ENCODE measurements at regions not wholly inside any gene's neighbourhood (a gene's known extent, or its start where the extent isn't known, plus 50 kb on each side); places are given as distances from the start of the nearest gene placed in this dataset.
A peak's percentile ranks its signal among the peaks of the same experiment; 100 is the strongest.
"Not testable (repeated sequence)": the region's sequence is repeated elsewhere in the genome, so short reads cannot be mapped to it uniquely, and the experiment has no call there.

DNA sequence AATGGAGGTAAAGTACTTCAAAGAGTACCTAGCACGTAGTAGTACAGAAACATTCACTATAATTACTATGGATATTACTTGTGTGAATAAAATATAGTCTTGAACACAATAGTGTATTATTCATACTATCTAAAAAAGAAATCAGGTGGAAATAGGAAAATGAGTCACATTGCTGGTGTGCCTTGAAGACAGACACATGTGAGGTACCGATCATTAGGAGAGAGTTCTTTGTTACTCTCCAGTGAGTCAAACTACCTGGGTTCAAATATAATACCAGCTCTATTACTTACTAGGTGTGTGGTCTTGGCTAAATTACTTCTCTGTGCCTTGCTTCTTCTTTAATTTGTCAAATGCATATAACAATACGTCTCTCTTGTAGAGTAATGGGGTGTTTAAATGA is 50.8 kb upstream of the BEND6 start:
- DNase-seq, result peak; percentile 69

DNA sequence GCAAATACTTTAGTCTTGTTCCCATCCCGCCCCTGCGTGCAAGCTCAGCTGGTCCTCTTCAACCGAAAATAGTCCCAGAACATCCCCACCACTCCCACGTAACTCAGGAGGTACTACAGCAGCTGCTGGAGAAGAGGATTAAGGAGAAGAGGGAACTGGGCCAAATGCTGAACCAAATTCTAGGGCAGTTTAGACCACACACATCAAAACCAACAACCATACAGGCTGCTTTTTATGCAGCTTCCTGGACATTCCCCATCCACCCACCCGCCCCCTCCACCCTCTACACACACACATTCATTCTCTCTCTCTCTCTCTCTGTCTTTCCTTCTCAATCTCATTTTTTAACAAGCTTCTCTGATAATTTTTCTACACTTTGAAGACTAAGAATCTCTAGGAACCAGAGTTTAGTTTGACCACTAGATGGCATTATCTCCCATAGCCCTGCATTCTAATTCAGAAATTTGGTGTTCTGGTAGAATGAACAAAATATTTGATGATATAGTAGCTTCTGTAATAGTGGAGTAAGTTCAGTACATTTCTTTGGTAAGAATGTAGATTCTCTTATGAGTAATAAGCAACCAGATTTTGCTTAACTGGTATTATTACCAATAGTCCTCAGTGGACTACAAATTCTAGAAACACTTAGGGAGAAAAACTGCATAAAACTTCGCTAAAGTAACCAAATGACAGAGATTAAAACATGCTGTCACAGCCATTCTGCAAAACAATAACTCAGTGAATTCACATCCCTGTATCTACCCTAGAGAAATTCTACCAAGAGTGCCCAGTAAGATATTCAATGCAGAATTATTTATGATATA is 52.1 kb upstream of the BEND6 start:
- peak; percentile 65 for DNase-seq

DNA sequence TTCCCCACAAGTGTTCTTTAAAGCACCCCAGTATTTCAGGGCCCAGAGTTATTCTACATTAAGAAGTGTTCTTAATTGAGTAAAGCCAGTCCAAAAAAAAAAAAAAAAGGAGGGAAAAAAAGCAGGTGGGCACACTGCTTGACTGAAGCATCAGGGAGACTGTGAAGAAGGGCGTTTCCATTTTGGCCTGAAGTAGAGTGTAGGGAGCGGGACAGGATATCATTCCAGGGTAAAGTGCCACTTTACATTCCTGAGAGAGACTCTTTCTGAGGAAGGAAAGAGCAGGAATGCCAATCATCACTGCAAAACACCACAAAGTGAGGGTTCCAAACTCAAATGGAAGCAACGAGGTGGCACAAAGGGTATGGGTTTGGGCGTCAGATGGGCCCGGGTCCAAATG is 54.1 kb upstream of the BEND6 start:
- no peak for DNase-seq

DNA sequence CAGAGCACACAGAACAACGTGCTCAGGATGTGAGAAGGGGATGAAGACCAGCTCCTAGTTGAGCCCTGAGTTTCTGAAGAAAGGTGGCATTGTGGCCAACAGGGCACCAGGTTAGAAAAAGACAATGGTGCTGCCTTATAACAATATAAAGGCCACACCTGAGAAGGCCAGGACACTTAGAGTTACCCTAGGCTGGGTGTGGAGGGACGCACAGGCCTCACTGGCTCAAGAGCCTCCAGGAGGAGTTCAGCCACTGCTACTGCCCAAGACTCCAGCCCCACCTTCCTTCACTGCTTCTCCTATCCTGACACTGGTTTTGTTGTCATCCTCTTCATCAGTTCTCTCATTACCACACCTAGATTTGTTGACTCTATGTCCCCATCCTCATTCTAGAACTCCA is 55.2 kb upstream of the BEND6 start:
- DNase-seq, result no peak

DNA sequence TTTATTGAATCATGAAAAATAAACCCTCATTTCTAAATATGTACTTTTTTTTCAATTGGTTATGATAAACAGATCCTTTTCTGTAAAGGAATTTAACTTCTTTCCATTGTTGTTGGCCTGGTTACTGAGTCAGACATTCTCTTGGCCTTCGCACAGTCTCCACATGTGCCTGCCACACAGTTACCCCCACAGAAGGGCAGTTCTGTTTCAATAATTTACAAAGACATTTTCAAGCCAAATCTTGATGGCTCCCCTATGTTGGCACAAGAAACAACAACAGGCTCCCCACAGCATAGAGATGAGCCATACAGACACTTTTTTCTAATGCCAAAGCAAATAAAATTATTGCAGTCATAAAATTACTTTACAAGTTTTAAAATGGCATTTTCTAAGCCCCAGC is 55.6 kb upstream of the BEND6 start:
- DNase-seq, result peak; percentile 24

DNA sequence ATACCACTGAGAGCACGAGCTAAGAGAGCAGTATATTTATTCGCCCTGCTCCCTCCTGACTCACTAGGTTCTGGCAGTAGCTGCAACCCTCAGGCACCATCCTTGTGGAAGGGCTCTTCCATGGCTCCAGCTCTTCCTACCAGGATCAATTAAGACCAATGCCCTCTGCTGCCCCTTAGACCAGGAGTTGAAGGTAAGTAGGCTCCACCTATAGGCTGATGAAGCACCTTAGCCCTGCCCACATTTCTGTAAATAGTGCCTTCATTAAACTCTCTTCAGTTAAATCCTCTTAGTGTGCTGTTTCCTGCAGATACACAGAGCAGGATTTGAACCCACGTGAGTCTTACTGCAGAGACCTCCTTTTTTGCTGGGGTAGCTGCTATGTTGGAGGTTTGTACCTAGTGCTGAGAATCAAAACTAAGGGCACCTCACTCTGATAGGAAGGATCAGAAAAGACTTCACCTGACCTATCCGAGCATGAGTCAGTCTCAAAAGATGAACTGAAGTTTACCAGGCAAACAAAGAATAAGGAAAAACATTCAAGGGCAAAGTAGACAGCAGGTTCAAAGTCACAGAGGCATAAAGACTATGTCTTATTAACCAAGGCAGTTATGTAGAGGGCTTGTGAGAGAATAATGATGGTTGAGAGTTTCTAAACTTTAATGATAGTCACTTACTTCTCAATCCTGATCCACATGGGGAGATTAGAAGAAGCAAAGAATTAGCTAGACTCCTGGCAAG is 56.9 kb upstream of the BEND6 start:
- no peak for DNase-seq

DNA sequence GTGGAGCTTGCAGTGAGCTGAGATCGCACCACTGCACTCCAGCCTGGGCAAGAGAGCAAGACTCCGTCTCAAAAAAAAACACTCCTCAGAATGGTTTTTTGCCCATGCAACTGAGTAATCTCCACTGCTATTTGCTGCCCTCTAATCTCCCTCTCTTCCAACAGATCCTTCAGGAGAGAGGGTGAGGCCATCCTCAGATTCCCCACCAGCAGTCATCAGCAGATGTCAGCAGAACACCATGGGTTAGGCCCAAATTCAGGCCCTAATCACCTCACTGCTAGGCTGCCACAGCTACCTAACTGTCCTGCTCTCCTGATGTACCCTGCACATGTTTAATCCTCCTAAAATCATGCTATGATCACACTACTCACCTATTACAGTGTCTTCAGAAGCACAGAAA is 63.2 kb upstream of the BEND6 start:
- no peak for DNase-seq

DNA sequence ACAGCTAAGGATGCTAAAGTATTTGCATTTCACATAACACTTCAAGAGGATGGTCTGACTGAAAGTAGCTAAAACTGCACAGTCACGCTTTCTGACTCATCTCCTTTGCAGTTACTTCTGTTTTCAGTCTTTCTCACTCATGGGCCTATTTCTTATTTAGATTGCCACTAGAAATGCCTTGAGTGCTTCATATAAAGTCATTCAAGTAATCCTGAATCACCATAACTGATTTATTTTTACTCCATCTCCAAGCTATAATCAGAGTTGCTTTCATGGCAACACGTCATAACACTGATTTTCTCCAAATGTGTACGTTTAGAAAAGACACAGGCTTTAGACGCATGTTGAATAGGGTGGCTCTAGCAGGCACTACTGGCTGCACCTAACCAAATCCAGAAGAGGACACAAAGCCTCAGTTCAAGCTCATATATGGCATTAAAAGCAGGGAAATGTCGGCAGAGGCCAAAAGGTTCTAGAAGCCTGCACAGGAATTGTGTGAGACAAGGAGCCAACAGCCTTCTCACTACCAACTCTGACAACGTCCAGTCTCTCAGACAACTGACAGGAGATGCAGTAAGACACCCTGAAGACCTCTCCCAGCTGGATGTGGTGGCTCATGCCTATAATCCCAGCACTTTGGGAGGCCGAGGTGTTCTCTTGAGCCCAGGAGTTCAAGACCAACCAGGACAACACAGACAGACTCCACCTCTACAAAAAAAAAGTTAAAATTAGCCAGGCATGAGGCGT is 64.1 kb upstream of the BEND6 start:
- DNase-seq, result peak; percentile 77

DNA sequence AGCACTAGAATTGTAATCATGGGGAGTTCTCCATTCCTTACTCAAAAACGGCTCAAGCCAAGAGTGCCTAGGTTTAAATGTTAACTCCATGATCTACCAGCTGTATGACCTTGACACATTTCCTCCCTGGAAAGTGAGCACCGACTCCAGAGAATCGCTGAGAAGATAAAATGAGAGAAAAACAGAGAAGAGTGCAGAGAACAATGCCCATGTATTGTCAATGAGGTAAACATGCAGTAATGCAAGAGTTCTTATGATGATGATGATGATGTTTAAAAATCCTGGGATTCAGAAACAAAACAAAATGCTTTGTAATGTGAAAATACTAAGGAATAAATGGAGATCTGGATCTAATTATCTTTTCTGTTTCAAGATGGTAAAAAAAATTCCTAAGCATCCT is 64.8 kb upstream of the BEND6 start:
- peak; percentile 46 for DNase-seq

DNA sequence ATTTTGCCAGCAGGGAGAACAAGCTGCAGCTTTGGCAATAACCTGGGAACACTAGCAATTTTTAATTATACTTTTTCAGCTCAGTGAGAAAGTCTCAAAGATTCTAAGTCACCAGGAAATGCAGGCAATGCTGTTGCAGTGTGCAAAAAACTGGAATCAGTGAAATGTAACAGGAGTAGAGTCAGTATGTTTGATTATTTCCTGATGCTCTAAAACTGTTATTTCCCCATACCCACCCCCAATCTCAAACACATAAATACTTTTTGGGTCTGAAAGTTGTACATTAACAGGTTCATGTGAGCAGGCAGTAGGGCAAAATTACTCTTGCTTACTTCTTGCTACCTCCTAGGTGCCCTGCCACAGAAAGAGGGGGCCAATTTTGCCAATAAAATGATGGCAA is 65.4 kb upstream of the BEND6 start:
- DNase-seq, result no peak

DNA sequence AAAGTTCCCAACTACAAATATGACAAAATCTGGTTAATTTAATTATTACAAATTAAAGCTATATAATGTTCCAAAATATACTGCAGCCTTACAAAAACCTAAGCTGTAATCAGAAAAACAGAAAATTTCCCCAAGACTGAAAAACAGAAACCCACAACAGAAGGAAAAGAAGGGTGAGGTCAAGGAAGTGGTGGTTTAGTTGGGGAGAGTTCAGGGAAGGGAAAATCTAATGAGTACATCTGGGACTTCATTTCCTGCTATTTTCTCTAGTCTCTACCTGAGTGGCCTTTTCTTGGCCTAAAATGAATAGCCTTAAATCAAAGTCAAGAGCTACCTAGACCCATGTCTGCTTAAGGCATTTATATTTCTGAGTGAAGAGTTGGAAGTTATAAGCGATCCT is 66.2 kb upstream of the BEND6 start:
- DNase-seq, result no peak

DNA sequence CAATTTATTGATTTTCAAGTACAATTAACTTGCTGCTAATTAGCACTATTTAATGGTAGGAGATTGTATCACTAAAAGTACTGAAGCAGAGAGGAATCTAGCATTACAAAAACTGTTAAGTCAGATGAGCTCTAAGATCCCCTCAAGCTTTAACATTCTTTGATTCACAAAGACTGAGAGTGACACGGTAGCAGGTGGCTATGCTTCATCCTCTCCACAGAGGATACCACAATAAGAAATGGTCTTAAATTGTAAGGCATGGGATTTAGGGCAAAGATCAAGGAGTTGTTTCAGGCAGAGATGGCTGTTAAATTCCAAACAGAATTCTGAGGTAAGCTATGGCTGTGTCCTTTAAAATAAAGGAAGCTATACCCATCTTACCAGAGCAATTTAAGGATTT is 67.8 kb upstream of the BEND6 start:
- DNase-seq, result no peak

DNA sequence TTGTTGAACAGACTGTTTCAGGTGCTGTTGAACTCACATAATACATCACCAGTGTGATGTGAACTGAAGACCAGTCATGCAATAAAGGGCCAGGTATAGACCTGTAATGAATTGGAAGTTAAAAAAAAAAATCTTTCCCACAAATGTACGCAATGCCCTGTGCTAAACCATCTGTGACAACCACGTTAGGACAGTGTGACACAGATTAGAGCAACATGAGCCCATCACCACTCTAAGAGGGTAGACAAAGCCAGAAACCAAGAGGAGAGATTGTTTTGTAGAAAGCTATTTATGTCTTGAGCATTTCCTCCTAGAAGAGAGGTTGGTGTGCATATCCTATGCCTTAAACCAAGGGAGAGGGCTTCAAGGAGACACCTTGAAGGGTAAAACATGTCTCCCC is 77.0 kb upstream of the BEND6 start:
- DNase-seq, result no peak

DNA sequence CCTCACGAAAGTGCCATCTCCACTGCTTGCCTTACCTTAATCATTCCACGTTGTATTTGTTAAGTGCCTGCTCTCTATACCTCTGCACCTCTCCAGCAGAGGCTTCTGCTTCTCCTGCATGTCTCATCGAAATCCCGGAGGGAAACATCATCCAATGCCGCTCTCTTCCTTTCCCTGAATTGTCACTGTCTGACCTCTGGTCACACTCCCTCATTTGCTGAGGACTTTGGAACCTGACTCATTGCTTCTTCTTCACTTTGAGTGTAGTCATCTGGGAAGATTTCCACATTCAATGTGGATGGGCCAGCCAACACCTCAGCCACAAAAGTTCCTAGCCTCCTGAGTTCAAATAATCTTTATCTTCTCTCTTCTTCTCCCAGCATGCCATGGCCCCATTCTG is 78.9 kb upstream of the BEND6 start:
- no peak for DNase-seq

DNA sequence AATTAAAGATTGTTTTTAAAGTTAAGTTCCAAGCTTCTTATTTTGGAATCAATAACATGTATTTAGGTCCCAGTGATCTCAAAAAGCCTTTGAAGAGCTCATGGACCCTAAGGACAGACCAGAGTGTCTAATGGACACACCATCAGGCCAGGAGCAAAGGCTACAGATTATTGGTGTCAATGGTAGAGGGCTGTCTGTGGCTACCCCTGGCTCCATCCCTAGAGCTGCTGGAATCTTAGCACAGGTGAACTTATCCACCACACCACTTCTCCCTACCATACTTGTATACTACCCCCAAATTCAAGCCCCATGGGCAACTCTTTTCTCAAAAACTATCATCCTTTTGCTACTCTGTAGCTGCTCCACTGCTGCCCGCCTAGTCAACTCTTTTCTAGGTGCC is 79.4 kb upstream of the BEND6 start:
- DNase-seq, result no peak

DNA sequence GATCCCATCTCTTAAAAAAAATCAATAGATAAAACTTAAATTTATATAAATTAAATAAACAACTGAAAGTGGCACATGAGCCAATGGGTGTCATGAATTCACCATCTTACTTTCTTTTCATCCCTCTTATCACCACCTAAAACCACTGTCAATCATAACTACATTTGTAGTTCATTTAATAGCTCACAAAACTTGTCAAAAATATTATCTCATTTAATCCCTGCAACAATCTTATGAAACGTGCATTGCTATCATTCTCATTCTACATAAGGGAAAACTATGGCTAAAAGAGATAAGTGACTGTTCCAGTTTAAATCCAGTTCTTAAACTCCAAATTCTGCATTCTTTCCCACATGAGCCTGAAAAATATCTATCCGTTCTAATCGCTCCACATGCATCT is 80.6 kb upstream of the BEND6 start:
- no peak for DNase-seq

DNA sequence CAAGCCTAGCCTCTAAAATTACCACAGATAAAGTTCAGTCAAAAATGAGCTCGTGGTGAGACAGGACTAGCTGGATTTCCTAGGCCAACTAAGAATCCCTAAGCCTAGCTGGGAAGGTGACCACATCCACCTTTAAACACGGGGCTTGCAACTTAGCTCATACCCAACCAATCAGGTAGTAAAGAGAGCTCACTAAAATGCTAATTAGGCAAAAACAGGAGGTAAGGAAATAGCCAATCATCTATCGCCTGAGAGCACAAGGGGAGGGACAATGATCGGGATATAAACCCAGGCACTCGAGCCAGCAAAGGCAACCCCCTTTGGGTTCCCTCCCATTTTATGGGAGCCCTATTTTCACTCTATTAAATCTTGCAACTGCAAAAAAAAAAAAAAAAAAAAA is 84.9 kb upstream of the BEND6 start:
- DNase-seq, result not testable (repeated sequence)

DNA sequence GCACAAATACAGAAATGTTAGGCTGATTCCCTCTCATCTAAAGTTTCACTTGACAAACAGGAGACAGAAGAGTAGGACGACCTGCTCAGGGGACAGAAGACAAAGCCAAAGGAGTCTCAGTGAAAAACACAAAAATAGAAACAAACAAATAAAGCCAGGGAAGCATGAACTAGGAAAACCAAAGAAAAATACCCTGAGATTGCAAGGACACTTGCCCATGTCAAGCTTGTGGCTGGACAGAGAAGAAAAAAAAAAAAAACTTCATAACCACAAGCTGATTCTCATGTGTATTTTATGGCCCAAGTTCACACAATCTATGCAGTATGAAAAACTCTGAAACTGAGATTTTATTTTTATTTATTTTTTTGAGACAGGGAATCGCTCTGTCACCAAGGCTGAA is 85.6 kb upstream of the BEND6 start:
- DNase-seq, result no peak

DNA sequence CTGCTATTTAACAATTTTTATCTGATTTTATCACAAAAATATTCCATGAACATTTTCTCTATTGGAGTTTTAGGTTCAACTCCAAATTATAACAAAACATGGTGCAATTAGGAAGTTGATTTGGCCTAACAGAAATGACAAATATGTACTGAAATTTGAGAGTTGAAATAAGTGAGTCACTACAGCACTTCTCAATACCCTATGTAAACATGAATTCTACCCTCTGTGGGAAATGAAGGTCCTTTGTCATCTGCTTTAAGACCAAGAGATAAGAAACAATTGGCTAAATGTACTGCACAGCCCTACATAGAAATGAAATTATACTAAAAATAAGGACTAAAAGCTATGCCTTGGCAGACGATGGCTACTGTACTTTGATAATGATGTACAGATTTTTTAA is 86.2 kb upstream of the BEND6 start:
- DNase-seq, result peak; percentile 88

DNA sequence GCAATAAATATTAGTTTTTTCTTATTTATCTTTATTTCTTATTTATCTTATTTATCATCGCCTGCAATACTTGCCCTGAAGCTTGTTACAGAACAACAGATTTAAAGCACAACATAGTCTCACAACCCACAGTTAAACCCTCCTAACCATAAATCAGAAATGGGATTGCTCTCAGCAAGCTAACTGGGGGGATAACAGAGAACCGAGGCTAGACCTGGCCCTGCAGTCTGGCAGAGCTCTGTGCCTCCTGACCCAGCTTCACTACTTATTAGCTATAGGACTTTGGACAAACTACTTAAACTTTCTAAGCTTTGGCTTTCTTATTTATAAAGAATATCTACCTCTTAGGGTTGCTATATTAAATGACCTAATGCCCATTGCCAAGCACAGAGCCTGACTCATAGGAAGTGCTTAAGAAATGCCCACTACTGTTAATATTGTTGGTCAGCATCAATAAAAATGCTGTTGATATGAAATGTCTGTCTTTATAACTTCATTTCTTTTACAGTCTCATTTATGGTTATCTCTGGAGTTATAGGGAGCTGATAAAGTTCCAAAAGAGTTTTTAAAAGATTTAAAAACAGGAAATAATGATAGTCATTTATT is 87.9 kb upstream of the BEND6 start:
- DNase-seq, result peak; percentile 81

DNA sequence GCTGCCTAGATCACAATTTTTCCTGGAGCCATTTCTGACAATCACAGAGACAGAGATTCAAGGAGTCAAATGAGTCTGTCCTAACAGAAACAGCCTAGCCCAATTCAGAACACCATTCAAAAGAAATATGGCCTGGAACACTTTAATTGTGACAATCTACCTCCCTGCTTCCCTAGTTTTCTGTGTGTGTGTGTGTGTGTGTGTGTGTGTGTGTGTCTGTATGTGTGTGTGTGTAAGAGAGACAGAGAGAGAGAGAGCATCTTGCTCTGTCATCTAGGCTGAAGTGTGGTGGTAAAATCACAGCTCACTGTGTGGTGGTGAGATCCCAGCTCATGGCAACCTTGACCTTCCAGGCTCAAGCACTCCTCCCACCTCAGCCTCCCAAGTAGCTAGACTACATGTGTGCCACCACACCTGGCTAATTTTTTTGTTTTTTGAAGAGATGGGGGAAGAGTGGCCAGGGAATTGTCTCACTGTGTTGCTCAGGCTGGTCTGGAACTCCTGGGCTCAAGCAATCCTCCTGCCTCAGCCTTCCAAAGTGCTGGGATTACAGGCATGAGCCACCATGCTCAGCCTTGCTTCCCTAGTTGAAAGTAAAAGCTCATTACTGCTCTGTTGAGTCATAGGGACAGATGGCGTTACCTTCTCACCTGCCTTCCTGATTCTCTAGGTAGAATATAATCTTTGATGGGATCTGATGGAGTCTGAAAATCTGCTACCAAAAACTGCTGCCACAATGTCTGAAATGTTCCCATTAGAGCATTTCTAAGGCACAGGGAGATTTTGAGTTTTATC is 89.6 kb upstream of the BEND6 start:
- DNase-seq, result no peak

DNA sequence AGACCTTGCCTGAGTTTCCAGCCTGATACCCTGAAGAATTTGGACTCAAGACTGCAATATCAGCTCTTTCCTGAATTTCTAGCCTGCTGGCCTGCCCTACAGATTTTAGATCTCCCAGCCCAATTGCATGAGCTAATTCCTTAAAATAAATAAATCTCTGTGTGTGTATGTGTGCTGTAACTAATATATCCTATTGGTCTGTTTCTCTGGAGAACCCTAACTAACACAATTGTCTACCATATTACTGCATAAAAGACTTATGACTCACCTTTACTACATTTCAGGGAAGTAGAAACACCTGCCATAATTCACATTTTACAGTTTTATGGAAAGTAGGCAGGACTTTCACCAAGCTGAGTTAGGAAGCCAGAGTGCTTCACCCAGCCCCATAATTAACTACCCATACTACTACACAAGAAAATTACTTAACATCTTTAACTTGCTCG is 90.7 kb upstream of the BEND6 start:
- DNase-seq, result peak; percentile 40
